GM12865 (cell line): ENCODE measurements at regions not wholly inside any gene's neighbourhood (a gene's known extent, or its start where the extent isn't known, plus 50 kb on each side); places are given as distances from the start of the nearest gene placed in this dataset.

Experiments
- DNase-seq: peaks from one replicate; pipeline ENCODE4 v3.0.0; 2010; ENCODE audit warnings: low read depth
- H3K4me3 ChIP-seq: 2 replicates; pipeline ENCODE4 v1.5.1; 2011; ENCODE audit warnings: mild to moderate bottlenecking, low read depth, low read length, control low read depth
- TF ChIP-seq, protein P1 (sequence below): IDR thresholded peaks from 2 replicates; pipeline ENCODE4 v1.5.1; 2011; ENCODE audit warnings: low read length, control low read depth, low read depth, inconsistent platforms; ENCODE audit not compliant: insufficient read depth; ENCODE audit errors: missing control alignments

DNA sequence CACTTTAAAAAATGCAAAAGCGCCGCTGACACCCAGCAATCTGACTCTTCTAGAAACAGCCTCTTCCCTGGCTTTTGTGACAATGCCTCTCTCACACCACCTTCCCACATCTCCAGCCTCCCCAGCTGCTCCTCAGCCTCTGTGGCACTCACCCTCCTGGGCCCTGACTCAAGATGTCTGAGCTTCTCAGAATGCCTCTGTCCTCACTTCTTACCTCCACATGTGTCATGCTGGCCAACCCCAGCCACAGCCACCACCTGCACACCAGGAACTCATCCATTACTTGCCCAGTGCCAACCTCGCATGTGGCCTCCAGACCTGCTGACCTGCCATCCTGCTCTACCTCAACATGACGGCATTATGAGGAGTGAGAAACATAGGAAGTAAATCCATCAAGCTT lies 249.8 kb upstream of the RAB6C start:
- TF ChIP-seq, protein P1, sequence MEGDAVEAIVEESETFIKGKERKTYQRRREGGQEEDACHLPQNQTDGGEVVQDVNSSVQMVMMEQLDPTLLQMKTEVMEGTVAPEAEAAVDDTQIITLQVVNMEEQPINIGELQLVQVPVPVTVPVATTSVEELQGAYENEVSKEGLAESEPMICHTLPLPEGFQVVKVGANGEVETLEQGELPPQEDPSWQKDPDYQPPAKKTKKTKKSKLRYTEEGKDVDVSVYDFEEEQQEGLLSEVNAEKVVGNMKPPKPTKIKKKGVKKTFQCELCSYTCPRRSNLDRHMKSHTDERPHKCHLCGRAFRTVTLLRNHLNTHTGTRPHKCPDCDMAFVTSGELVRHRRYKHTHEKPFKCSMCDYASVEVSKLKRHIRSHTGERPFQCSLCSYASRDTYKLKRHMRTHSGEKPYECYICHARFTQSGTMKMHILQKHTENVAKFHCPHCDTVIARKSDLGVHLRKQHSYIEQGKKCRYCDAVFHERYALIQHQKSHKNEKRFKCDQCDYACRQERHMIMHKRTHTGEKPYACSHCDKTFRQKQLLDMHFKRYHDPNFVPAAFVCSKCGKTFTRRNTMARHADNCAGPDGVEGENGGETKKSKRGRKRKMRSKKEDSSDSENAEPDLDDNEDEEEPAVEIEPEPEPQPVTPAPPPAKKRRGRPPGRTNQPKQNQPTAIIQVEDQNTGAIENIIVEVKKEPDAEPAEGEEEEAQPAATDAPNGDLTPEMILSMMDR: no peak
- no peak for DNase-seq
- no peak overlapping the region for H3K4me3 ChIP-seq

DNA sequence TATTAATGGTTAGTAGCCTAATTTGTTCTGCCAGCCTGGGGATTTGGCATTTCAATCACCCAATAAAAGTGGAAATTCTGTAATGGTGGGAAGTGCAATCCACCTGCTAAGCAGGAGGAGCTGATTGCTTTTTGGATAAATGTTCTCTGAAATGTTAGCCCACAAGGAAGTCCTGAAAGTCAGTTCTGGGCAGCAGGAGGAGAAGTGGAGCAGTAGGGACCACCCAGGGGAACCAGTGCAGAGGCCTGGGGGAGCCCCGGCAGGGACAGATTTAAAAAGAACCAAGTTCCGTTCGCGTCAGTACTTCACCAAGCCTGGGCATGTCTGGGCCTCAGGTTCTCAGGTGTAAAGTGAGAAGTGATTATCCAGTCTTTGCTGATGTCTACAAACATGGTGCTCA lies 248.5 kb upstream of the RAB6C start:
- no peak overlapping the region for H3K4me3 ChIP-seq
- TF ChIP-seq, protein P1: no peak
- DNase-seq: no peak

- TF ChIP-seq, protein P1: no peak
- DNase-seq: no peak
- H3K4me3 ChIP-seq: no peak overlapping the region
Observed at GRCh38 chr2:129731907-129732629, 247.4 kb upstream of the RAB6C start.

DNA sequence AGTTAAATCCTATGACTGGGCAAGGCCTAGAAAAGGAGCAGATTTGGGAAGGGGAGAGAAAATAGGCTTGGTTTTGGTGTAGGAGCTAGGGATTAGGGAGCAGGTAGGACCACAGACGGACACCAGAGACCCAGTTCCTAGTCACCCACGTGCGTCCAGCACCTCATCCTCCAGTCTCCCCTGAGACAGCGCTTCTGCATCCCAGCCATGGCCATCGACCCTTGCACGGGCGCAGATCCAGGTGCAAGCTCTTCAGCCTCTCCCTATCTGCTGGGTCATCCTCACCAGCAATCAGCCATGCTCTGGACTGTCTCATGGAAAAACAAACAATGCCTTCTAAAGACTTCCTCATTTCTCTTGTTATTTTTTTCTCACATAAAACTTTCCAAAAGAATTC lies 246.8 kb upstream of the RAB6C start:
- TF ChIP-seq, protein P1: no peak
- H3K4me3 ChIP-seq: no peak overlapping the region
- DNase-seq: no peak

GRCh38 chr2:129733041-129733440 lies 246.4 kb upstream of the RAB6C start:
- H3K4me3 ChIP-seq: no peak overlapping the region
- TF ChIP-seq, protein P1: no peak
- DNase-seq: no peak

DNA sequence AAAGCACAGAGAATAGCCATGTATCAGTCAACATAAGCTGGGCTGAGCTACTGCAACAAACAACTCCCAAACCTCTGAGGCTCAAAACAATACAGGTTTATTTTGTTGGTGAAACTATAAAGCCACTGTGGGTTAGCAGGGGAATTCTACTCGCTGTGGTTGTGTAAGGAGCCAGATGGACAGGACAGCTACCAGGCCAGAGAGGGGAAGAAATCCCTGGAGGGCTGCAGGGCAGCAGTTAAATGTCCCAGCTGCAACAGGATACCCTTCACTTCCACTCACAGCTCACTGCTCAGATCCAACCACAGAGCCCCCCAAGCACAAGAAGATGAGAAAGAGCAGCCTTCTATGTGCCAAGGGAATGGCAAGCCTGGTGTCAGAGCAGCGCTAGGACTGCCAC lies 245.9 kb upstream of the RAB6C start:
- TF ChIP-seq, protein P1: no peak
- no peak for DNase-seq
- no peak overlapping the region for H3K4me3 ChIP-seq
